ENCODE measurements at regions not wholly inside any gene's neighbourhood (a gene's known extent, or its start where the extent isn't known, plus 50 kb on each side); places are given as distances from the start of the nearest gene placed in this dataset.

DNA sequence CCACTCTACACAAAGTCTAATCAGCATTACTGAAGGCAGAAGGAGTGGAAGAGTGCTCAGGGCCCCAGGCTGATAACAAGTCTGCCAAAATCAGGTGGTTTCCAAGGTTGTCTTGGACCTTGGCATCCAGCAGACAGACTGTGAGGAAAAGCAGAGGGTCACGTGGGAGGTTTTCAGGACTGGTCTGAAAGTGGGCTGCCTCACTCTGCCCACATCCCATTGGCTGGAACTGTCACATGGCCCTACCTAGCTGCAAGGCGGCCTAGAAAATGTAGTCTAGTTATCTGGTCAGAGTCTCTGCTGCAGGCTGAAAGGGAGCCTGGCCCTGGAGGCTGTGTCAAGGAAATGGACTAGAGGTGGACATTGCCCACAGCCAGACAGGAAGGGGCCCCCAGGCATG is 310.7 kb upstream of the ASIC2 start:
- H3K27ac ChIP-seq: no peak overlapping the region
- H3K4me3 ChIP-seq: no peak overlapping the region
- H3K4me1 ChIP-seq: no peaks in the 10 kb centered on the region
- H3K9me3 ChIP-seq (replicated peaks): no peaks in the 10 kb centered on the region
- no peaks in the 10 kb centered on the region for H3K36me3 ChIP-seq
- peaks cover 17% of the 10 kb centered on the region for H3K27me3 ChIP-seq
- no peak for DNase-seq

DNA sequence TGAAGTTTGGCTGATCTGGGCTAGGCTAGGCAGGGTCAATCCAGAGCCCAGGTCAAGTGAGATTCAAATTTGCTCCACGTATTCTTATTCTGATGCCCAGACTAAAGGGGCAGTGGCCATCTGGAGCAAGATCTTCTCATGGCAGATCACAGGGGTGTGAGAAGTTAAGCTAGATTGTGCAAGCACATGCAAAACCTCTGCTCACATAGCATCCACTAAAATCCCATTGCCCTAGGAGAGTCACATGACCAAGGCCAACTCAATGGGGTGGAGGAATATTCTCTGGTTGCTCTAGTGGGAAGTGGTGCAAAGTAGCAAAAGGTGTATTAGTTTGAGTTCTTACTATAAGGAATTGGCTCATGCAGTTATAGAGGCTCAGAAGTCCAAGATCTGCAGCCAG is 318.4 kb upstream of the ASIC2 start:
- H3K4me3 ChIP-seq: no peak overlapping the region
- no peaks in the 10 kb centered on the region for H3K4me1 ChIP-seq
- no peak overlapping the region for H3K27ac ChIP-seq
- H3K9me3 ChIP-seq (replicated peaks): no peaks in the 10 kb centered on the region
- no peaks in the 10 kb centered on the region for H3K36me3 ChIP-seq
- peaks cover 14% of the 10 kb centered on the region; the same call in 1 of the 2 replicates for H3K27me3 ChIP-seq
- DNase-seq: no peak

DNA sequence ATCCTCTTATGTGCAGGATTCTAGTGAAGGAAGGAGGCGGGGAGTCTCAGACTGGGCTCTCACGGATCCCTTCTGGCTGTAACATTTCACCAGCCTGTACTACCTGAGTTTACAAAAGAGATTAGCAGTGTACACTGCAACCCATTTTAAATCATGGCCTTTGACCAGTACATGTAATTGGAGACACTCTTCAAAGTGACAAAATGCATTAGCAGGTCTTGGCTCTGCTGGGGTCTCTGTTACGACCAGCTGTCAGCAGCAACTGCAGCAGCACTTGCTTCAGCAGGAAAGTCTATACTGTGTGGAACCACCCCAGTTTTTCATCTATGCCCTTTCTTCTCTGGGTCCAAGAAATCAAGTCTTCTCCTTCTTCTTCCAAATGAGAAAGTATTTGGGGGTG is 322.8 kb upstream of the ASIC2 start:
- H3K4me3 ChIP-seq: no peak overlapping the region
- H3K9me3 ChIP-seq (replicated peaks): no peaks in the 10 kb centered on the region; the same call in 1 of the 2 replicates
- H3K36me3 ChIP-seq: no peaks in the 10 kb centered on the region
- H3K27ac ChIP-seq: no peak overlapping the region
- DNase-seq: peak in 1 of 2 experiments; percentile 15
- H3K27me3 ChIP-seq: peaks cover 13% of the 10 kb centered on the region; the same call in 1 of the 2 replicates
- no peaks in the 10 kb centered on the region for H3K4me1 ChIP-seq

DNA sequence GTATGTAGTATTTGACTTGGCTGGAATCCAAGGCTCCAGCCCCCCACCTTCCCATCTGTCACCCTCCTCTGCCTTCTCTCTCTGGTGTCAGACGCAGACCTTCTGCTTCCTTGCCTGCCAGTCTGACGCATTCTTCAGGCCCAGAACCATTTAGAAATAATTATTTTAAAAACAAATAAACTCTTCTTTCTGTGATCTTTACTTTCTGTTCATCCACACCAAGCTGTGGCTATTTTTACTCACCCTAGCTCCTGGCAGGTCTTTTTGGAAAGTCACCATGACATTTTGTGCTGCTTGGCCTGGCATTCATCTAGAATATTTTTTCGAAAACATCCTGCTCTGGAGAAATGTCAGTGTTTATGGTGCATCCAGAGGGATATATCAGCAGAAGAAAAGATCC is 330.7 kb upstream of the ASIC2 start:
- Histone ChIP-seq H3K27ac (no peak overlapping the region), H3K27me3 (peaks cover 32% of the 10 kb centered on the region), H3K9me3 (replicated peaks) (no peaks in the 10 kb centered on the region), H3K4me3 (no peak overlapping the region), H3K36me3 (no peaks in the 10 kb centered on the region), H3K4me1 (no peaks in the 10 kb centered on the region)
- no peak for DNase-seq

DNA sequence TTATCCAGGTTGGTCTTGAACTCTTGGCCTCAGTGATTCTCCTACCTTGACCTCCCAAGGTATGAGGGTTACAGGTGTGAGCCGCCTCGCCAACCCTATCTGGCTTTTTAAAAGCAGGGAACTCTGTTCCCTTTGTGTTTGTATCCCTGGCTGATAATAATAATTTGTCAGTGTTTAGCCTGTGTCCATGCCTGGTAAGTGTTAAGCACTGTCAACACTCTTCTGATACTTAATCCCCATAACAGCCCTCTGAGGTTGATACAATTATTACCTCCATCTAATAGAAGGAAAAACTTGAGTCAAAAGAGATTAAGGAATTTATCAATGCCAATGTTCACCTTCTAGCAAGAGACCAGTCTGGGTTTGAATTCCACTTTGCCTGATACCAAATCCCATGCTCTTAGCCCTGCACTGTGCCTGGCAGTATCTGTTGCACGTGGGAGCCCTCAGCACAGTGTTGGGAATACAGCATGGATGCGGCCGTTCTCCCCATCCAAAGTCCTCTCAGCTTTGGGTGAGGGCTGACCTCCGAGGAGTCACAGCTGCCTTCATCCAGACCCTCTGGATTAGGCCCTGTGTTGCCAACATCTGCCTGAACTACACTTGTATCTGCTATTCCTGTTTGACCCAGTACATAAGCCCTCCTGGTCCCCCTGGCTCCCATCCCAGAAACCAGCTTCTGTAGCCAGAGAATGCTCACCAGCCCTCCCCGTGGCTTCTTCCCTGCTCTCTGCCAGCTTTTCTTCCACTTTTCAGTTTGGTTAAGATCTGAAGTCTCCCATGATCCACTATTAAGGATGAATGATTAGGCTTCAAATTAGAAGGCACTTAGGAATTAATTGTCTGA is 335.6 kb upstream of the ASIC2 start:
- no peak overlapping the region for H3K4me3 ChIP-seq
- peaks cover 11% of the 10 kb centered on the region; the same call in 1 of the 2 replicates for H3K27me3 ChIP-seq
- H3K36me3 ChIP-seq: no peaks in the 10 kb centered on the region
- no peak for DNase-seq
- no peak overlapping the region for H3K27ac ChIP-seq
- no peaks in the 10 kb centered on the region for H3K9me3 ChIP-seq (replicated peaks)
- H3K4me1 ChIP-seq: no peaks in the 10 kb centered on the region

DNA sequence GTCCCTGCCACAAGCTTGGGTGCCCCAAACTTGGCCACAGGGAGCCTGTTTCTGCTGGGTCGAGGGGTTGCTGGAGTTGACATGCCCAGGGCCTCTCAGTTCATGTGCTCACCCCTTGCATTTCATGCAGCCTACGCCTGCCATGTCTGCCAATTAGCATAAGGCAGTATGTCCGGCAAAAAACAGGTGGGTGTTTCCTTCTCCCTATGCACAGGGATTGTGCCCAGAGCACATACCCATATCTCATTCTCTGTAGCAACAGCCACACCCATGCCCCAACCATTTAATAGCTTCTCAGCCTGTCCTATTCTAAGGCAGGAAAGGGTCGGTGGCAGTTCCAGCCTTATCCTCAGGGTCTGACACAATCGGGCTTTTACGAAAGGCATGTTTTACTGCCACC is 340.4 kb upstream of the ASIC2 start:
- Histone ChIP-seq H3K27me3 (peaks cover 11% of the 10 kb centered on the region; the same call in 1 of the 2 replicates), H3K4me3 (no peak overlapping the region), H3K9me3 (replicated peaks) (no peaks in the 10 kb centered on the region; the same call in 1 of the 2 replicates), H3K27ac (no peak overlapping the region), H3K36me3 (no peaks in the 10 kb centered on the region), H3K4me1 (no peaks in the 10 kb centered on the region)
- DNase-seq: no peak

DNA sequence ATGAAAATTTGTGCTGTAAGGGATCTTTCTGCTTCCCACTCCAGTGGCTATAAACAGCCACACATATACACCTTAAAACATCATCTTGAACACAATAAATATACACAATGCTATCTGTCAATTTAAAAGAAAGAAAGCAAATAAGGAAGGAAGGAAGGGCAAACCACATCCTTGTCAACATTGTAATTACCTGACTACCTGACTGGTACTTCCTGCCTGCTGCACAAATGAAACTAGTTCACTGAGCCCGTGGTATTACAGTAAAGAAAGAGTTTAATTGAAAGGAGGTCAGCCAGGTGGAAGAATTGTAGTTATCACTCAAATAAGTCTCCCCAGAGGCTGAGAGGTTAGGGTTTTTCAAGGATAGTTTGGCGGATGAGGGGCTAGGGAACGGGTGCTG is 344.4 kb upstream of the ASIC2 start:
- no peak for DNase-seq
- H3K9me3 ChIP-seq (replicated peaks): no peaks in the 10 kb centered on the region; the same call in 1 of the 2 replicates

DNA sequence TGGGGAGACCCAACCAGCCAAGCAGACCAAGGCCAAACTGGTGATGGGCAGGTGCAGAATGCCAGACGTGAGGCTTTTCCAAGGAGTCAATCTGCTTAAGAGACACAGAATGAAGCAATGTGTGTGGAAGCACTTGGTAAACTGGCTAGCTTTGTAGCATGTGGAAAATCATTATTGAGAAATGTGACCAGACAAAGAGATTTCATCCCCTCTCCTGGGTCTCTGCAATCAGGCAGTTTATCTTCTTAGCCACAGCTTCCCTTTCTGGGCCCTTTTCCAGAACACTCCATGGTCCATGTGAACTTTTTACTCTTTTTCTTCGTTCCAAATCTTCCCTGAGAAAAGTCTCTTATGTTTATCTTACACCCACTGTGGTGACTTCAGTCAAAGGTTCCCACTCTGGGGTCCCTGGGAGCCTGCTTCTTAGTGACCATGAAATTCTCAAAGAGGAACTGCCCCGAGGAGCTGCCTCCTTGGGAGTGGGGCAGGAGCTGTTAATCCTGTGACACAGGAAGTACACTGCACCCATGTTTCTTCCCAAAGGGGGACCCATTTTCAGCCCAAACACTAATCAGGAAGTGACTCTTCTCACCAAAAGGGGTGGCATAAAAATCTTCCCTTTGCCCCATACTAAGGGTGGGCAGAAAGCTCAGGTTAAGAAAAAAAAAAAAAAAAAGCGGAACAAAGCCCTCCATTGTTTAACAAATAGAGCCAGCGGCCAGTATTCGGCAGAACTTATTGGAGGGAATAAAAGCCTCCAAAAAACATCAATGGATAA is 346.2 kb upstream of the ASIC2 start:
- no peak for DNase-seq
- Histone ChIP-seq H3K9me3 (replicated peaks) (no peaks in the 10 kb centered on the region; the same call in 1 of the 2 replicates), H3K27me3 (peaks cover 15% of the 10 kb centered on the region)

More for the DNA sequence above, 344.4 kb upstream of the ASIC2 start:
- Histone ChIP-seq H3K36me3 (no peaks in the 10 kb centered on the region), H3K27ac (no peak overlapping the region), H3K4me1 (no peaks in the 10 kb centered on the region), H3K4me3 (no peak overlapping the region), H3K27me3 (peaks cover 14% of the 10 kb centered on the region)

DNA sequence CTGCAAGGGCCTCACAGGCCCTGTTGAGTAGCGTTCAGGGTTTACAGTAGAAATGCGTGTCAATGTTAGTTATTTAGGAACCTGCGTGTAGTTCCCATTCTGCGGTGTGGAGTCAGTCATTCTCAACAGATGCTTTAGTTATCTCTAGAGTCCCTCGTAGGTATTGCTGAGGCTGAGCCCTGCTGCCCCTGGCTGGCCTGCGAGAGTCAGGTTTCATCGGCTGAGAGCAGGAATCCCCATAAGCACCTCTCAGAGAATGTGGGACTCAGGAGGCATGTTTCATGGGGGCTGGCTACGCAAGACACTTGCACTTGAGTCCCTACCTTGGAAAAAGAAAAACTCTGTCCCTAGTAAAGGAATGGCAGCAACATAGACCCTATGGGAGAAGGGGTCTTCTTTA is 347.5 kb upstream of the ASIC2 start:
- Histone ChIP-seq H3K9me3 (replicated peaks) (no peaks in the 10 kb centered on the region; the same call in 1 of the 2 replicates), H3K27me3 (peaks cover 19% of the 10 kb centered on the region), H3K36me3 (no peaks in the 10 kb centered on the region), H3K4me1 (no peaks in the 10 kb centered on the region), H3K27ac (no peak overlapping the region), H3K4me3 (no peak overlapping the region)
- DNase-seq: no peak

More for the DNA sequence above, 346.2 kb upstream of the ASIC2 start:
- Histone ChIP-seq H3K27ac (no peak overlapping the region), H3K4me1 (no peaks in the 10 kb centered on the region), H3K4me3 (no peak overlapping the region), H3K36me3 (no peaks in the 10 kb centered on the region)

DNA sequence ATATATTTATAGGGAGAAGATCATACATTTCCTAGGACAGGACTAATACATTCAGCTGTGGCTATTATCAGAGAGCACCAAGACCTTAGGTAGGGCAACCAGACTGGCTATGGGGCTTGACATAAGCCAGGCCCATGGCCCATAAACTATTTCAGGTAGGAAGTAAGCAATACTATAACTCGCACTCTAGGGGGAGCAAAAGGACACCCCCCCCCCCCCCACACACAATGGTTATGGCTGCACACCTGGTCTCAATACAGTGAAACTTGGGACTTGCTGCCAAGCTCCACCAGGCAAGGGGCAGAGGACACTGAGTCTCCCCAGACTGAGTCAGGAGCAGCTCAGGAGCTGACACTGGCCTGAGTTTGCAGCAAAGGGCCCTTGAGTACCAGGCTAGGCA is 348.9 kb upstream of the ASIC2 start:
- Histone ChIP-seq H3K4me1 (no peaks in the 10 kb centered on the region), H3K36me3 (no peaks in the 10 kb centered on the region), H3K27me3 (peaks cover 23% of the 10 kb centered on the region), H3K27ac (no peak overlapping the region), H3K9me3 (replicated peaks) (no peaks in the 10 kb centered on the region; the same call in 1 of the 2 replicates), H3K4me3 (no peak overlapping the region)
- no peak for DNase-seq

DNA sequence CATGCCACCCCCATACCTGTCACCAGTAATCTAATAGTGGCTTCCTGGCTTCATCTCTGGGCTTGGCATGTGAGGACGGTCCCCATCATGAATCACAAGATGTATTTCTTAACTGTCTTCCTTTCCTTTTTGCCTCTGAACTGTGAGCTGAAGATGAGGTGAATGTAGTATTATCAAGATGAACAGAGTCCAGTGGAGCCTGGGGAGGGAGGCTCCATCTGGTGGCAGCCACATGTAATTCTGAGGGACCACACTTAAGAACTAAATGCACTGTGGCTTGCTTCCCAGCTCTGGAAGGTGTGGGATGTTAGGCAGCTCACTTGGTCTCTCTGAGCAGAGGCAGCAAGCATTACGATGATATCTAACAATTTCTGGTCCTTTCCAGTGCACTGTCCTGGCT is 354.9 kb upstream of the ASIC2 start:
- Histone ChIP-seq H3K27ac (no peak overlapping the region), H3K27me3 (peaks cover 25% of the 10 kb centered on the region), H3K4me3 (no peak overlapping the region), H3K4me1 (no peaks in the 10 kb centered on the region), H3K9me3 (replicated peaks) (no peaks in the 10 kb centered on the region), H3K36me3 (no peaks in the 10 kb centered on the region)
- peak in 1 of 2 experiments; percentile 14 for DNase-seq

DNA sequence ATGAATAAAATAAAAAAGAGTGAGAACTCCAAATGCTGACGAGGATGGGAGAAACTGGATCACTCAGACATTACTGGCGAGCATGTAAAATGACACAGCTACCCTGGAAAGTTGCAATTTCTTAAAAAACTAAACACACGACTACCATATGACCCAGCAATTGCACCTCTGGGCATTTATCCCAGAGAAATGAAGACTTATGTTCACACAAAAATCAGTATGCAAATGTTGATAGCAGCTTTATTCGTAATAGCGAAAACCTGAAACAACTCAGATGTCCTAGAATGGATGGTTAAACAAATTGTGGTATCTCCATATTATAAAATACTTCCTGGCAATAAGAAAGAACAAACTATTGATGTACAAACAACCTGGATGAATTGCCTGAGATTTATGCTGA is 357.2 kb upstream of the ASIC2 start:
- Histone ChIP-seq H3K36me3 (no peaks in the 10 kb centered on the region), H3K9me3 (replicated peaks) (no peaks in the 10 kb centered on the region), H3K4me3 (no peak overlapping the region), H3K4me1 (no peaks in the 10 kb centered on the region), H3K27ac (no peak overlapping the region), H3K27me3 (peaks cover 16% of the 10 kb centered on the region)
- DNase-seq: no peak

DNA sequence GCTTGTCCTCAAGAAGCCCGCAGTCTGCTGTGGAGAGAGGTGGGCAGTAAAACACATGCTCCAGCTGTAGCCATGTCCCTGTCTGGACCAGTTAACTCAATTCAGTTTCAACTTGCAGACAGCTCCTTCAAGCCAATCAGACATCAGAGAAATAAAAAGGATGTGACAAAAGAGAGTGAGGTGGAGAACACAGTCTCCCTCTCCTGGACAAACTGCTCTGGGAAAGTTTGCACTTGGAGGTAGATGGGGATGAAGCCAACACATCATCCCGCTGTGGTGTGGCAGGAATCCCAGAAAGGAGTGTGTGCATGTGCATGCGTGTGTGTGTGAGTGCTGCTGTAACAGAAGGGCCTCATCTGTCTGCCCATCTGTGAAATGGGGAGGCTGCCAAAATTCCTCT is 358.6 kb upstream of the ASIC2 start:
- no peak overlapping the region for H3K4me3 ChIP-seq
- no peak for DNase-seq
- no peaks in the 10 kb centered on the region for H3K4me1 ChIP-seq
- H3K27ac ChIP-seq: no peak overlapping the region
- H3K36me3 ChIP-seq: no peaks in the 10 kb centered on the region
- H3K27me3 ChIP-seq: peaks cover 9% of the 10 kb centered on the region; the same call in 1 of the 2 replicates
- no peaks in the 10 kb centered on the region for H3K9me3 ChIP-seq (replicated peaks)

DNA sequence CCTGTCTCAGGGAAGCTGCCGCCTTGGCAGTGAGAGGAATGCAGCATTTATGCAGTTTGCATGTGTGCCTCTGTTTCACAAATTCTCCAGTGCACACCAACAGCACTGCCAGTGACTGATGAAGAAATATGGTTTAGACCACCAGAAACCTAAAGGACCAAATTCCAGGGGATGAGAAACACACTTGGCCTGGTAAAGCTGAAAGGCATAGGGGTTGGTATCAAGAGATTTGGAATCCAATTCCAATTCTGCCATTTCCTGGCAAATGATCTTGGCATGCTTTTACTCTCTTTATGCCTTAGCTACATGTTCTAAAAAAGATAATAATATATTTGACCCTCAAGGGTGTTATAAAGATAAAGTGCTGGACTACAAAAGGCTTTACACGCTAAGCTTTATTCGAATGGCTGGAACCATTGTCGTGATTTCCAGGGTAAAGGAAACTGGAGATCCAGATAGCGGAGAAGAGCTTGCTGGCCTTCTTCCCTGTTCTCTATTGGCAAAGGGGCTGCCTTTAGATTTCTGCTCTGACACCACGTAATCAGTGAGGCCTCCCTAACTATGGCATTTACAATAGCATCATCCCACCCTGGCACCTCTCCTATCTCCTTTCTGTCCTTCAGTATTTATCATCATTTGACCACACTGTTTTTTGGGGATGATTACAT is 359.8 kb upstream of the ASIC2 start:
- Histone ChIP-seq H3K9me3 (replicated peaks) (no peaks in the 10 kb centered on the region), H3K36me3 (no peaks in the 10 kb centered on the region), H3K4me1 (no peaks in the 10 kb centered on the region), H3K4me3 (no peak overlapping the region), H3K27ac (no peak overlapping the region), H3K27me3 (peaks cover 9% of the 10 kb centered on the region; the same call in 1 of the 2 replicates)
- DNase-seq: no peak

DNA sequence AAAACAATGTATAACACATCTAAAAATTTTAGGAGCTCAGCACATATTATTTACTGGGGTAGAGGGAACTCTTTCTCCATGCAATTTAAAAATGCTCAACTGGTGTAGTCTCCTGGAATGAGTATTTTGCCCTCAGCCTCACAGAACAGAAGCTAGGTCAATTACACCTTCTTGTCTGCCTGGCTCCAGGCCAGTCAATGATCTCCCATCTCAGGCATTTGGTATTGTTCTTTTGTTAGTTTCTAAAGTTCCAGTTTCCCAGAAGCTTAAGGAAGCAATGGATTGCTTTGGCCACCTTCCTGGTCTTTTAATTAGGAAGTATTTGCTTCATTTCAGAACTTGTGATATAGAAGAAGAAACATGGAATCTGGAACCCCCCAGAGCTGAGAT is 360.3 kb upstream of the ASIC2 start:
- no peak overlapping the region for H3K4me3 ChIP-seq
- peaks cover 6% of the 10 kb centered on the region; the same call in 1 of the 2 replicates for H3K27me3 ChIP-seq
- H3K36me3 ChIP-seq: no peaks in the 10 kb centered on the region
- no peak for DNase-seq
- no peaks in the 10 kb centered on the region for H3K4me1 ChIP-seq
- H3K27ac ChIP-seq: no peak overlapping the region
- H3K9me3 ChIP-seq (replicated peaks): no peaks in the 10 kb centered on the region

Measured in SJCRH30 (cell line).